ENCODE measurements at regions not wholly inside any gene's neighbourhood (a gene's known extent, or its start where the extent isn't known, plus 50 kb on each side); places are given as distances from the start of the nearest gene placed in this dataset.

DNA sequence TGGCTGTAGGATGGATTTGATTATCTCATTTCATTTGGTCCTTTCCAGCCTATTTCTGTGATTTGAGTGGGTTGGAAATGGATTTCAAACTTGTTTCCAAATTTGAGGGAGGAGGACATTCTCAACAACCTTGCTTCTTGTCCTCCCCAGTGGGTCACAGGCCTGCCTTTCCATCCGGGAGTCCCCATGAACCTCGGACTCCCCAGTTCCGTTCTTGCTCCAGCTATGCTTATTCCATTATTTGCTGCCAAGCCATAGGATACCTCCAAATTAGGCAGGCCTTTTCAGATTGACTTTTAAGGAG lies 97.8 kb downstream of the DUSP10 start (continued):
- no peak for TF ChIP-seq DPF2 (IDR thresholded peaks at IDR 0.05)
- TF ChIP-seq POU2F2 (IDR thresholded peaks at IDR 0.05; ENCODE audit: borderline replicate concordance, low read depth, low read length) = no peak
- TF ChIP-seq IRF3 (IDR thresholded peaks at IDR 0.05) = no peak
- no peak for TF ChIP-seq NFXL1 (IDR thresholded peaks at IDR 0.05; ENCODE audit: borderline replicate concordance)
- no peak for TF ChIP-seq RB1 (IDR thresholded peaks at IDR 0.05; ENCODE audit: borderline replicate concordance)
- no peak for TF ChIP-seq JUNB (IDR thresholded peaks at IDR 0.05)
- TF ChIP-seq HCFC1 (IDR thresholded peaks at IDR 0.05; ENCODE audit: low read length) = no peak
- TF ChIP-seq, protein P1, sequence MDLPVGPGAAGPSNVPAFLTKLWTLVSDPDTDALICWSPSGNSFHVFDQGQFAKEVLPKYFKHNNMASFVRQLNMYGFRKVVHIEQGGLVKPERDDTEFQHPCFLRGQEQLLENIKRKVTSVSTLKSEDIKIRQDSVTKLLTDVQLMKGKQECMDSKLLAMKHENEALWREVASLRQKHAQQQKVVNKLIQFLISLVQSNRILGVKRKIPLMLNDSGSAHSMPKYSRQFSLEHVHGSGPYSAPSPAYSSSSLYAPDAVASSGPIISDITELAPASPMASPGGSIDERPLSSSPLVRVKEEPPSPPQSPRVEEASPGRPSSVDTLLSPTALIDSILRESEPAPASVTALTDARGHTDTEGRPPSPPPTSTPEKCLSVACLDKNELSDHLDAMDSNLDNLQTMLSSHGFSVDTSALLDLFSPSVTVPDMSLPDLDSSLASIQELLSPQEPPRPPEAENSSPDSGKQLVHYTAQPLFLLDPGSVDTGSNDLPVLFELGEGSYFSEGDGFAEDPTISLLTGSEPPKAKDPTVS (IDR thresholded peaks at IDR 0.05; ENCODE audit: low read depth, low read length) = no peak
- no peak for TF ChIP-seq TCF12 (IDR thresholded peaks at IDR 0.05; ENCODE audit: low read depth, low read length)
- TF ChIP-seq, protein P2, sequence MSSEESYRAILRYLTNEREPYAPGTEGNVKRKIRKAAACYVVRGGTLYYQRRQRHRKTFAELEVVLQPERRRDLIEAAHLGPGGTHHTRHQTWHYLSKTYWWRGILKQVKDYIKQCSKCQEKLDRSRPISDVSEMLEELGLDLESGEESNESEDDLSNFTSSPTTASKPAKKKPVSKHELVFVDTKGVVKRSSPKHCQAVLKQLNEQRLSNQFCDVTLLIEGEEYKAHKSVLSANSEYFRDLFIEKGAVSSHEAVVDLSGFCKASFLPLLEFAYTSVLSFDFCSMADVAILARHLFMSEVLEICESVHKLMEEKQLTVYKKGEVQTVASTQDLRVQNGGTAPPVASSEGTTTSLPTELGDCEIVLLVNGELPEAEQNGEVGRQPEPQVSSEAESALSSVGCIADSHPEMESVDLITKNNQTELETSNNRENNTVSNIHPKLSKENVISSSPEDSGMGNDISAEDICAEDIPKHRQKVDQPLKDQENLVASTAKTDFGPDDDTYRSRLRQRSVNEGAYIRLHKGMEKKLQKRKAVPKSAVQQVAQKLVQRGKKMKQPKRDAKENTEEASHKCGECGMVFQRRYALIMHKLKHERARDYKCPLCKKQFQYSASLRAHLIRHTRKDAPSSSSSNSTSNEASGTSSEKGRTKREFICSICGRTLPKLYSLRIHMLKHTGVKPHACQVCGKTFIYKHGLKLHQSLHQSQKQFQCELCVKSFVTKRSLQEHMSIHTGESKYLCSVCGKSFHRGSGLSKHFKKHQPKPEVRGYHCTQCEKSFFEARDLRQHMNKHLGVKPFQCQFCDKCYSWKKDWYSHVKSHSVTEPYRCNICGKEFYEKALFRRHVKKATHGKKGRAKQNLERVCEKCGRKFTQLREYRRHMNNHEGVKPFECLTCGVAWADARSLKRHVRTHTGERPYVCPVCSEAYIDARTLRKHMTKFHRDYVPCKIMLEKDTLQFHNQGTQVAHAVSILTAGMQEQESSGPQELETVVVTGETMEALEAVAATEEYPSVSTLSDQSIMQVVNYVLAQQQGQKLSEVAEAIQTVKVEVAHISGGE (CRISPR knock-in tag; IDR thresholded peaks at IDR 0.05) = no peak
- TF ChIP-seq WRNIP1 (IDR thresholded peaks at IDR 0.05; ENCODE audit: borderline replicate concordance, low read depth, low read length) = no peak
- TF ChIP-seq RBBP5 (conservative IDR thresholded peaks at IDR 0.05) = no peak
- no peak for TF ChIP-seq MEF2A (IDR thresholded peaks at IDR 0.05; ENCODE audit: insufficient read depth, low read depth, low read length)
- no peak for TF ChIP-seq POLR2A (IDR thresholded peaks at IDR 0.05; ENCODE audit: low read depth, low read length)
- no peak for TF ChIP-seq ZNF217 (IDR thresholded peaks at IDR 0.05)
- TF ChIP-seq ASH2L (IDR thresholded peaks at IDR 0.05; ENCODE audit: borderline replicate concordance, low read depth) = no peak
- TF ChIP-seq NBN (IDR thresholded peaks at IDR 0.05) = 0 out of 2 replicates have a peak, but pooled peaks have one; percentile 8
- no peak for TF ChIP-seq IRF5 (IDR thresholded peaks at IDR 0.05; ENCODE audit: borderline replicate concordance)
